Lower leg skin (tissue), 4 donors: ENCODE measurements at regions not wholly inside any gene's neighbourhood (a gene's known extent, or its start where the extent isn't known, plus 50 kb on each side); places are given as distances from the start of the nearest gene placed in this dataset.

Experiments used
- DNase-seq, 2 donors: peaks; one replicate each; pipeline ENCODE4 v3.0.0-alpha.2; 2019; ENCODE audit warnings: low spot score in 2 of 2
- H3K4me3 ChIP-seq: fragments of 200-600 bp; sonication (generic); 2 replicates; pipeline ENCODE4 v1.5.1; 2017; ENCODE audit warnings: mild to moderate bottlenecking, low read depth; ENCODE audit not compliant: poor library complexity, severe bottlenecking
- CTCF ChIP-seq, 3 donors: fragments of 450-650 bp; IDR thresholded peaks; one replicate each; pipeline ENCODE4 v1.5.1; 2016; ENCODE audit warnings: antibody characterized with exemption in 3 of 3, mild to moderate bottlenecking in 3 of 3, moderate library complexity in 2 of 3
- POLR2A ChIP-seq, 2 donors: fragments of 450-650 bp; IDR thresholded peaks; one replicate each; pipeline ENCODE4 v1.6.1; 2016 to 2017; ENCODE audit warnings: antibody characterized with exemption in 2 of 2, mild to moderate bottlenecking in 1 of 2, moderate library complexity in 1 of 2
- WGBS, 2 donors: methylation state at CpG; one replicate each; pipeline ENCODE4 v1.1.5; 2018; 5-methylcytosine and 5-hydroxymethylcytosine counted together
- intact Hi-C: fragments of 100-400 bp; cut with DNase I; formaldehyde crosslinking; loops from one replicate; pipeline ENCODE4 v1.15.0; 2023; ENCODE audit warnings: low total_unique reads

- TF ChIP-seq CTCF (IDR thresholded peaks at IDR 0.05), result no peak
- no peak for TF ChIP-seq POLR2A (IDR thresholded peaks at IDR 0.05)
- DNase-seq, result no peak
- no peak overlapping the region for H3K4me3 ChIP-seq
These were observed 397.4 kb upstream of the TPM1 start for GRCh38 chr15:62644889-62645742.

GRCh38 chr15:62647202-62647842 is 395.2 kb upstream of the TPM1 start:
- intact Hi-C loops, result no loop called here
- no peak overlapping the region for H3K4me3 ChIP-seq
- TF ChIP-seq POLR2A (IDR thresholded peaks at IDR 0.05) (no peak), CTCF (IDR thresholded peaks at IDR 0.05) (no peak)
- 82 to 86% methylated on average over 12 of the region's 12 CpGs for WGBS, 2 donors
- peak in 1 of 2 donors; percentile 43 for DNase-seq

More at GRCh38 chr15:62644889-62645742, 397.4 kb upstream of the TPM1 start:
- intact Hi-C loops, result no loop called here
- 82 to 89% methylated on average over 15 of the region's 15 CpGs for WGBS, 2 donors

- 93 to 95% methylated on average over 7 of the region's 7 CpGs for WGBS, 2 donors
- no peak for DNase-seq
- no peak overlapping the region for H3K4me3 ChIP-seq
- intact Hi-C loops, result no loop called here
- TF ChIP-seq POLR2A (IDR thresholded peaks at IDR 0.05) (no peak), CTCF (IDR thresholded peaks at IDR 0.05) (no peak)
These were observed 394.6 kb upstream of the TPM1 start for GRCh38 chr15:62647843-62648505.

- WGBS, 2 donors, result 86 to 87% methylated on average over 6 of the region's 6 CpGs
- no peak overlapping the region for H3K4me3 ChIP-seq
- intact Hi-C loops, result no loop called here
- no peak for DNase-seq
- TF ChIP-seq POLR2A (IDR thresholded peaks at IDR 0.05) (no peak), CTCF (IDR thresholded peaks at IDR 0.05) (no peak)
These were observed 393.6 kb upstream of the TPM1 start for GRCh38 chr15:62648954-62649353.

GRCh38 chr15:62649793-62650420 is 392.6 kb upstream of the TPM1 start:
- DNase-seq, result no peak
- WGBS, 2 donors, result 87 to 89% methylated on average over 12 of the region's 12 CpGs
- intact Hi-C loops, result loop anchor here (5.0 kb wide), 1 partner anchor 982 kb away; no protein-coding TSS in a partner anchor
- TF ChIP-seq CTCF (IDR thresholded peaks at IDR 0.05), result no peak
- no peak overlapping the region for H3K4me3 ChIP-seq
